ENCODE measurements at regions not wholly inside any gene's neighbourhood (a gene's known extent, or its start where the extent isn't known, plus 50 kb on each side); places are given as distances from the start of the nearest gene placed in this dataset.
"Not testable (repeated sequence)": the region's sequence is repeated elsewhere in the genome, so short reads cannot be mapped to it uniquely, and the experiment has no call there.

DNA sequence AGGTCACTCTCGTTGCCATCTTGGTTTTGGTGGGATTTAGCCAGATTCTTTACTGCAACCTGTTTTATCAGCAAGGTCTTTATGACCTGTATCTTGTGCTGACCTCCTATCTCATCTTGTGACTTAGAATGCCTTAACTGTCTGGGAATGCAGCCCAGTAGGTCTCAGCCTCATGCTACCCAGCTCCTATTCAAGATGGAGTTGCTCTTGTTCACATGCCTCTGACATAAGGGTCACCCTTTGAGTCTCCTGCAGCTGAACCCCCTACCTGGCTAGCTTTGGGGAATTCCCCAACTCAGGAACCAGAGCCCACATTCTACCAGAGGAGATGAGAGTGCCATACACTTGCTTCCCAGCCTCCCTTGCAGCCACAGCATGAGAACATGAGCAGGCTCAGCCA lies 123.0 kb upstream of the ARHGEF3 start:
- not testable (repeated sequence) for DNase-seq (ENCODE audit: low read depth)

DNA sequence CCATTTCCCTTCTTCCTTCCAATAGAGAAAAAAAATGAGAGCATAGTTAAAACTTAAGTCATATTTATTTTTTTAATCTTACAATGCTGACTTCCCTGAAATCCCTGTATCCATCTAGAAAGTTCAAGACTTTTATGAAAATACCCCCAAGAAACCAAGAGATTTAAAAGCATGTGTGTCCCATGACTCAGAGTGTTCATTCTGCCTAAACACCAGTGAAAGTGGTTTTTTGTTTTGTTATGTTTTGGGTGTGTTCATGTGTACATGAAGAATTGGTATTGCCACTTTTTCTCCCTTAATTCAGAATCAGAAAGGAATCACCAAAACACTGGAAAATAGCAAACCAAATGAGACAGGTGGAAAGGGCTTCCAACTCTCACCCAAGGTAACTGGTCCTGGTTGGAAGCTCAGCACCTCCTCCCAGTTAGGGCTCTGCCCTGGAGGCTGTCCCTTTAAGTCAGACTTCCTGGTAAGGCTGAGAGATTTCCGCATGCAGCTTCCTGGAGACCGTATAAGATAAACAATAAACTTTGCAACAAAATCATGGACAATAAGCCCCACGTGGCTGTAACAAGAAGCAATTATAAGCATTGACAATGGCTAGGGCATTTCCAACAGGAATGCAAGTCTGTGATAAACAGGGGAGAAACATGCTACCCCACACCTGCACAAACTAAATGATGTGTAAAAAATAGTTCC lies 121.9 kb upstream of the ARHGEF3 start:
- no peak for DNase-seq (ENCODE audit: low read depth)

DNA sequence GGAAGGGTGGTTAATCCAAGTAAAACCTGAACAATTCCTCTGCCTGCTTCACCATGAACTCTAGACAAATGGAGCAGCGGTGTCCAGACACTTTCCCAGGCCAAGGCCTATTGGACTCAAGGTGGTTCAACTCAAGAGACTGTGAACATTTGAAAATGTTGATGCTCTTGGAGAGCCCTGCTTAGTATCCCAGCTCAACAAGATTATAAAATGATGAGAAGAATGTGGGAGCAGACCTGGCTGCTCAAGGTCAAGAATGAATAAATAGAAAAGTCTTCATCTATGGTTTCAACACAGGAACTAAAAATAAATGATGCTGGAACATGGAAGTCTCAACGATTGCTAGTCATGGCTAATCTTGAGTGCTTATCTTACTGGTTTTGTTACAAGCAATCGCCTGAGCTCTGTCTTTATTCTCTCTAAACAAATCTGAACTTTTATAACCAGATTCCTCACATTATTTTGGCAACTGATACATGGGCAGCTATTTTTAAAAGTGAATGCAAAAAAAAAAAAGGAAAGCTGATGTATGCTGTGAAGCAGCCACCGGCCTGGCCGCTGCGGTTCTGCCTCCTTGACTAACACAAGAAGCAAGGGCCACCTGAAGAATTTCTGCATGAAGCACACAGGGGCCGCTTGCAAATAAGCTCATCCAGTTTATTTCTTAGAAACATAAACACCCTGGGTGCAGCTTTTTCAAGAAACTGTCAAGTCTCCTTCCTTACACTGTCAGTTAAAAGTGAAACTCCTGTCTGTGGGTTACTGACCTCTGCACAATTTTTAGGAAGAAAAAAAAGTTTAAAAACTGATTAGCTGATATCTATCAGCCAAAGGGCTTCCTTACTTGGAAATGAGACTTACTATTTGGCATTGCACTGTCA lies 120.1 kb upstream of the ARHGEF3 start:
- no peak for DNase-seq (ENCODE audit: low read depth)

DNA sequence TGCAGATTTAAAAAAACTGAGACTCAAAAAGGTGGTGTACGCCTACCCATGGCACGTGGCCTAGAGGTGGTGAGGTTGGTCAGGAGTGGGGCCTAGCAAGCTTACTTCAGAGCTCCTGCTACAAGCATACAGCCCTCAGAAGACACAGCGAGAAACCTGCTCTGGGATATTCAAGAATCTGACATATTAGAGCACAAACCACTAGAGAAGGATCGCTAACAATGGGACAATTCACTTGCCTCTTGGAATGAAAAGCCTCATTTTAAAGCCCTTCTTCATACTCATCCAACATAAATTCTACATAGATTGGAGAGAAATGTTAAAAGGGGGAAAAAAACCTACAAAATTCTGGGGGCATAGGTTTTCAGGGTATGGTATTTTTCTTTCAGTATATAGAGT lies 118.0 kb upstream of the ARHGEF3 start:
- no peak for DNase-seq (ENCODE audit: low read depth)

DNA sequence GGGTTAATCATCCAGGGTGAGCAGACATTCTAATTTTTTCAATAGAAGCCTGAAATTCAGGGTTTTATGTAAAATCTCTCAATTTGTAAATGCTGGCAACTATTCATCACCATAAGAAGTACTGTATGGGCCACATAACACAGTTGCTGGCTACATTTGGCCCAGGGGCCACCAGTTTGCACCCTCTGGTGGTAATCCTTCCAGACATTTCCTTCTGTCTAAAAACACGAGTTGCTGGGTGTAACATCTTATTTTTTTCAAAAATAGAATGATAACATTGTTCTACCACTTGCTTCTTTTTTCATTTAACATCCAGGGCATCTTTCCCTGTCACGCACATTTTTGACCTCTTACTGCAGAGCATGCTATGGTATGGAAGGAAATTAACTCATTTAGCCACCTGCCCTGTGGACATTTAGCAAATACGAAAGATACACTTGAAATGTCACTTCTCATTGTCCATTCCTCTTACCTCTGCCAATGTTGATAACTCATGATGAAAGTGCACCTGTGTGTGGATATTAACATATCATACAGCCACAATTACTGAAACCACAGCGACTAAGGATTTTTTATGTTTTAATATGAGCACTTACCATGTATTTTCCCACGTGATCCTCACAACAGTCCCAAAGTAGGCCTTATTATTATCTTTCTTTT lies 117.5 kb upstream of the ARHGEF3 start:
- DNase-seq (ENCODE audit: low read depth): no peak

DNA sequence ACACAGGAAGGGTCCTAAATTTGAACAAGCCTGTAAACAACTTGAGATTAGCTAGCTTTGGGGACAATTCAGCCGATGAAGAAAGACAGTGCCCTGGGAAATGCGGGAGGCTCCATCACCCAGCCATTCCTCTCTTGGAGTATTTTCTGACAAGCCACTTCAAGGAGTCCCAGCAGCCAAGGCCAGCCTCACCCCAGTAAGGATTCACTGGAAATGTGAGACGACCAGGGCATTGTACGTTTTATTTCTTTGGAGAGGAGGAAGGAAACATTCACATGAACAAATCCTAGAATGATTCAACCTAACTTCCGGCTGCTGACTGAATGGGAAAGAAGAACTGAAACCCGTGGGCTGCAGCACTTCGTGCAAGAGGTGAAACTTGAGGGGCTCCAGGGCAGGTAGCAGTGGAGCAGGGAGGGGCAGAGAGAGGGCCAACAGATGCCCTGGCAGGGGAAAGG lies 116.4 kb upstream of the ARHGEF3 start:
- DNase-seq (ENCODE audit: low read depth): no peak

DNA sequence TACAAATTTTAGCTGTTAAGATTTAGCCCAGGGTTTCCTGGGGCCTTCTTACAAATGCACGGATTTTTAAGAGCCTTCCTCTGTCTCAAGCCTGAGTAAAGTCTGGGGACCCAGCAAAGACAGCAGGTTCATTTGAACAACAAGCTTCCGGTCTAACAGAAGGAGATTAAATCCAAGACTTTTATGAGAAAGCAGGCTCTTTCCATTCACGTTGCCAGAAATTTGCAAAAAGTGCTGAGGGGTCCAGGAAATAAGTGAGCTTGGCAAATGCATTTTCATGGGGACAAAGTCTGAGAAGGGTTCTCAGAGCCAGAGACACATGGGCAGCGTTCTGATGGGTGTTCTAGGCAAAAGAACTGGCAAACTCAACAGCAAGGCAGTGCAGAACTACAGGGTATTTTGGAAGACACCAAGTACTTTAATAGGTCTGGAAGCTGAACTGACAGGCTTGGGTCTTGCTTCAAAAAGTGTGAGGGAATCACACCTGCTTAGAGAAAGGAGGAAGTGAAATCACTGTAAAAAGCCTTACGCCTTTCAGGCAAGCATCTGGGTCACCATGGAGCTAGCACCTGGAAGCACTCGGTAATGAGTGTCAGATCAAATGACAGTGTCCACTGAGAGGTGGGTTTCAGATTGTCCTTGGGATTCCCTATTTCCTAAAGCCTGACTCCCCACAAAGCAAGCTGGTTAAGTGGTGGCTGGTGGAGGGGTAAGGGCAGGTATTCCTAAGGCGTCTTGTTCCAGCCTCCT lies 115.8 kb upstream of the ARHGEF3 start:
- DNase-seq (ENCODE audit: low read depth): no peak

DNA sequence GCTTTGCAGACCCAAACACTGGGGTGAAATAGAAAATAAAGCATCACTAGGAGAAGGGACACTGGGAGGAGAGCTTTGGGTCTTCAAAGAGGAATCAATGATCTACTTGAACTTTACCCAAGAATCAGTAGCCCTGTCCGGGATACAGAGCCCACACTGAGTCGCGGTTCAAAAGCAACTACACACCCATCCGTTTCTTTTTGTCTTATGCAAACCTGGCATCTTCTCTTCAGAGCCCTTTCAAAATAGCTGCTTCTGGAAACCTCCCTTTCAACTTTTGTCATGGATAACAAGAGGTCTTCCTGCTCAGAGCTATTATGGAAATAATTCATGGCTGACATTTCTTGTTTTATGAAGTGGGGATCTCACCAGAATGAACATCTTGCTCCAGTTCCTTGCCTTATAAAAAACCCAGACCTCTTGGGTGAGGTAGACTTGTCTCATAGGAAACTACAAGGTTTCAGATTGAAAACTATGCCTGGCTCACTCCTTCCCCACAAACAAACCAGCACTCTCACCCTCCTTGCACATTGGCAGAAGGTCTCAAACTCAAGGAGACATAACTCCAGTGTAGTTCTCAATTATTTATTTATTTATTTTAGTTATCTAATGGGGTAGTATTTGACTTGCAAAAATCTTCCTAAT lies 115.1 kb upstream of the ARHGEF3 start:
- DNase-seq (ENCODE audit: low read depth): no peak

DNA sequence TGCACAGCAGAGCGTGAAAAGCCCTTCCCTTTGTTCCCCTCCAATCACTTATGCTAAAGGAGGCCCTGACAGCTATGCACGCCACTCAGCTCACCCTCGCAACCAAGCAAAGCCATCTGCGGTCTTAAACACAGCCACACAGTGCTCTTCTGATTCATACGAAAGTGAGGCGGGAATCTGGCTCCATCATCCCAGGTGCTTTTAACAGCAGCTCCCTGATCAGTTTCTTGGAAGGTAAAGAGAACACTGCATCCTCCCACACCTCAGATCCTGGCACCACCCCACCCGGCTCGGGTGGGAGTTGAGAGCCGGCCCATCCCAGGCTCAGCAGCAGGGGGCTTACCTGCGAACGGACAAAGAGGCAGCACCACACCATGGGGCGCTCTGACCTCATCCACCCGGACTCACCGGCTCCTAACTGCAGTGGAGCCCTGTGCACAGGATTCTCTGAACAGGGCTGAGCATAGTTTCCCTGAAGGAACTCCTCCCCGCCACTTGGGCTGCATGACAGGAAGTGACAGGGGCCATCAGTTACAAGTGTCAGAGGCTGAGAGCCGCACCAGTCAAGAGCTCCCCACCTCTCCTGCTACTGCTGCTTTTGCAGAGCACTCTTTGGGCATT lies 114.3 kb upstream of the ARHGEF3 start:
- no peak for DNase-seq (ENCODE audit: low read depth)

DNA sequence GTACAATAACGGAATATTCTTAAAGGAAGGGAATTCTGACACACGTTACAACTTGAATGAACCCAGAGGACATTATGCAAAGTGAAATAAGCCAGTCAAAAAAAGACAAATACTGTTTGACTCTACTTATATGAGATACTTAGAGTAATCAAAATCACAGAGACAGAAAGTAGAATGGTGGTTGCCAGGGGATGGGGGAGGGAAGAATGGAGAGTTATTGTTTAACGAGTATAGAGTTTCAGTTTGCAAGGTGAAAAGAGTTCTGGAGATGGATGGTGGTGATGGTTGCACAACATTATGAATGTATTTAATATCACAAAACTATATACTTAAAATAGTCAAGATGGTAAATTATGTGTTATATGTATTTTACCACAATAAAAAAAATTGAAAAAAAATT lies 112.9 kb upstream of the ARHGEF3 start:
- DNase-seq (ENCODE audit: low read depth): no peak

DNA sequence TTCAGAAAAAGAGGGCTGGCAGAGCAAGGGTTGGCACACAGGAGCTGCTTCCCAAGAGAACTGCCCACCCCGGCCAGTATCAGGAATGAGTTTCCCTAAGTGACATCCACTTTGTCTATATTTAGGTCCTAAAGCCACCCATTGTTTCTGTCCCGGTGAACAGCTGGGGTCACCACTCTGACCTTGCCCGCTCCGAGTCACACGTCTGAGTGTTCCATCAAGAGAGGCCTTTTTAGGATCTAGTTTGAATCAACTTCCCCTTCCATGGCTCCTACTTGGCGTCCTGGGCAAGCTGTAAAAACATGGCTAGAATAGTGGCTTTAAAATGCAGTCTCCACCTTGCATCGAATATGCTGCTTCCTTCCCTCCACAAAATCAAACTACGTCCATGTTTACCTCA lies 109.6 kb upstream of the ARHGEF3 start:
- DNase-seq (ENCODE audit: low read depth): no peak

DNA sequence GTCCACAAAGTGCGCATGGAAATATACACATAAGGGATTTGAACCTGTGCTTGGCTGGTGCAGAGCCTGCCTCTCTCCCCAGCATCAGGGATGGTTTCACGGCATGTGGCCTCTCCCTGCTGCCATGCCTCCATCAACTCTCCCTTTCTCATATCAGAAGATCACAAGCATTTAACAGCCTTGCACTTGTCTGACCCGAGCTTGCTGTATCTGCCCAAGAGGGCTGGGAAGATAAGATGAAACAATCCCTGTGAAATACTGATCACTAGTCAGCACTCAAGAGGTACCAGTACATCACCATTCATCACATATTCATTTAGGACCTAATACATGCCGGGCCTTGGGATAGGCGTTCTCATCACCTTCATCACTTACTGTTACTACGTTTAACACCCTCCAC lies 107.6 kb upstream of the ARHGEF3 start:
- DNase-seq (ENCODE audit: low read depth): no peak

DNA sequence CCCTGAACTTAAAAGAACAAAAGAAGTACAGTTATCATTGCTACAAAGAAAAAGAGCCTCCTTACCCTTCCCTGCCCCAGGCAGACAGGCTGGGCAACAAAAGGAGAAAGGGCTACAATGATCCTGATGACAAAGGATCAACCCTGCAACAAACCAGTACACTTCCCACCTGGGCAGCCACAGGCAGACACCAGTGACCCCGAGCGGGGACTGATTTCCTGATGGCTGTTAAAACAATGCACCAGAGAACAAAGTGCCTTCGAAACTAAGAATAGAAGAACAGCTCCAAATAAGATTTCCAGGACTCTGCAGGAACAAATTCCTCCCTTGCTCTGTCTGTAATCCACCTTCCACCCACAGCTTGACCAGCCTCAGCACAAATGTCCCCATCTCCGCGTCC lies 106.3 kb upstream of the ARHGEF3 start:
- no peak for DNase-seq (ENCODE audit: low read depth)

DNA sequence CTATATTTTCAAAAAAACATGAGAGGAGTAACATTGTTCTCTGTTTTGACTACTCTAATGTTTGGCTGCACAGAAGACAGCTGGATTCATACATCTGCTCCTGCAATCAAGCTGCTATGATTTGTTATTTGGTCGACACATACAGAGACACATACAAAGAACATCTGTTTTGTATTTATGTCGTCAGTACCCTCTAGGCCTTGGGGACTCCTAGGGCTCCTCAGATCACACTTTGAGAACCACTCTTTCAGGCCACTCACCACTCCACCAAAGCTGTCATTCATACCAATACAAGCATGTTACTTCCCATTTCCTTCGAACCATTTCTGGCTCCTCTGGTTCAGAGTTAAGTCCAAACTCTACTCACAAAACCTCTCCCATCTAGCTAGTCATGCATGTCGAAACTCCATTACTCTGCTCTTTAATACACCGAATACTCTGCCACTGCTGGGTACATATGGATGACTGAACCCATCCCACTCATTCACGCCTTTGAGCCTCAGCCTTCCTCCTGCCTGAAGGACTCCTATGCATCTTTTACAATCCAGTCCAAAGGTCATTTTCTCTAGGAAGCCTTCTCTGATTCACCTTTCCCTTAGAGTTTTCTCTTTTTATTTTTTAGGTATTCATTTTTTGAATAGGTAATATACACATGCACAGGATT lies 102.9 kb upstream of the ARHGEF3 start:
- no peak for DNase-seq (ENCODE audit: low read depth)

DNA sequence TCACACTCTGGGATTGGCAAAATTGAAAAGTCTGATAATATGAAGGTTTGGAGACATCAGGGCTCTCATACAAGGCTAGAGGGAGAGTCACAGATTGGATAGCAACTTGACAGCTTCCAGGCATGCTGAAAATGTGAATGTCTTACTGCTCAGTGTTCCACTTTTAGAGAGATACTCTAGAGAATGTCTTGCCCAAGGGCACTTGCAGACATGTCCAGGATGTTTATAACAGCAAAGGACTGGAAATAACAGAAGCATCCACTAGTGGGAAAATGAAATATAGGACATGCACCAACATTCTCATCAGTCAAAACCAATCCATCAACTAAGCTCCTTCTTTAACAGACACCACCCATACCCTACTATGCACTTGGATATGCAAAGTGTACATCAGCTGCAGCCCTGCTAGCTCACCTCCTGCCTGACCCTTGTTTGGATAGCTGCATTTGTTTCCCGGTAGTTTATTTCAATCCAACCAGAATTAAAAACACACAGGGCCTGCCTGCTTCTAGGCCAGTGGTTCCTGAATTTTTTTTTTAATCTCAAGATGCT lies 101.6 kb upstream of the ARHGEF3 start:
- no peak for DNase-seq (ENCODE audit: low read depth)

DNA sequence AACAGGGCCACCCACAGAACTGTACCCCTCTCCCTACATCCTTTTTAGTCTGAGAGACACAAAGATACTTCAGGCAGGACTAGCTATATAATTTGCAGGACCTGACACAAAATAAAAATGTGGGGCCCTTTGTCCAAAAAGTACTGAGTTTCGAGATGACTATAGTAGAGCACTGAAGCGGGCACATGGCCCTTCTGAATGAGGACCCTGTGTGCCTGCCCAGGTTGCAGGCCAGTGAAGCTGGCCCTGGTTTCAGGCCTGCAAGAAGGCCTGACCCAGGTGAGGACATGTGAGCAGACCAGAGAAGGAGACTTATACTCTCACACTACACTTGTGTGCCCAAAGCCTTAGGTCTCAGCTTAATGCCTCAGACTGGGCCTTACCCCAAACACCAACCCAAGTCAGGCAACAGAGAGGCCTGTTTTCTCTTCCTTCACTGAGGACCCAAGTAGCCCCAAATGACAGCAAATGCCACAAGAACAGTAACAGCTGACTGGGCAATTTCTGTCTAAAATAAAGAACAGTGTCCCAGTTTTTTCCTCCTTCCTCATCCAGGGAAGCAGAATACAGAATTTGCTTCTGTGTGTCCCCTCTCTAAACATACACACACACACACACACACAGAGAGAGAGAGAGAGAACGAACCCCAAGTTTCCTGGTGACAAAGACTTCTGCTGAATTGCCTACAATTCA lies 100.9 kb upstream of the ARHGEF3 start:
- DNase-seq (ENCODE audit: low read depth): no peak

DNA sequence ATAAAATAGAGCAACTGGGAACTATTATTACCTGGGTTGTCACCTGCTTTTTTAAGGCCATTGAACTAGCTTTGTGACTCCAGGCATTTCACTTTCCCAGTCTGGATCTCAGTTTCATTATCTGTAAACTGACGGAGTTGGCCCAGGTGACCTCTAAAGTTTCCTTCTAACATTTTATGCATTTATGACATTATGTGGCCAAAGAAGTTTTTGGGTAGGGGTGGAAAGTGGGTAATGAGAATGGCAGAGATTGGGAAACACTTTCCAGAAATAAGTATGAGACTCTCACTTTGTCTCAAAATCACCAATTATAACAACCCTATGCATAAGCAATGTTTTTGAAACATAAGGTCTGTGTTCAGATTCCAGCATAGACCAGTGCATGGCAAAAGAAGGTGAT lies 99.1 kb upstream of the ARHGEF3 start:
- no peak for DNase-seq (ENCODE audit: low read depth)

DNA sequence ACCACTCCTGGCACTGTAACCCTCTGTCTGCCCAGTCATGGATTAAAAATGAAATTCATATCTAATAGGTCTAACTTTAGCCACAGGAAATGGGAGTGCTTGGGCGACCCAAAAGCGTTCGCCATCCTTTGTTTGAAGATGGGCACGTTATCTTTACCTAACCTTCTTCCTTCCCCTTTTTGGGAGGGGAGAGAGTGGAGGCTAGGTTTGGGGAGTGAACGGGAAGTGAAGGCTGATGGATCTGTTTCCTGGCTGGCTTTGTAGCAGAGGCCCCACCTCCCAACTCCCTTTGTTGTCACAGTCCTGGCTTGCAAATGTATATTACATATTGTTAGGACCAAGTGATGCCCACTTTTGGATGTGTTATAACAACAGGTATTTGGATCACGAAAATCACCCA lies 98.1 kb upstream of the ARHGEF3 start:
- DNase-seq (ENCODE audit: low read depth): no peak

DNA sequence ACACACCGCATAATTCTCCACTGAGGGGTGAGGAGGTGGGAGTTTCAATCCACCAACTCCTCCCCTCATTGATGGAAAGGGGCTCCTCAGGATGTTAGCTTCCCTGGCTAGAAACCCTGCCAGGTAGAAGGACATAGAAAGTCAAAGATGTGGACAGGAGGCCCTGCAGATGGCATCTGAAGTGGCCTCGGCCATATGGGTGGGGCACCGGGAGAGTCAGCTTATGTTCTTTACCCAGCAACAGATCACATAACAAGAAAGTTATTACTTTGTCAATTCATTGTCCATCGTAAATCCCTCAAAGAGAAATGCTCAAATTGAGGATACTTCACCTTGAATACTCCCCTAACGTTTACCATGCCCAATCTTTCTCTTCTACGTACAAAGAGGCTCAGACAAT lies 97.3 kb upstream of the ARHGEF3 start:
- no peak for DNase-seq (ENCODE audit: low read depth)

DNA sequence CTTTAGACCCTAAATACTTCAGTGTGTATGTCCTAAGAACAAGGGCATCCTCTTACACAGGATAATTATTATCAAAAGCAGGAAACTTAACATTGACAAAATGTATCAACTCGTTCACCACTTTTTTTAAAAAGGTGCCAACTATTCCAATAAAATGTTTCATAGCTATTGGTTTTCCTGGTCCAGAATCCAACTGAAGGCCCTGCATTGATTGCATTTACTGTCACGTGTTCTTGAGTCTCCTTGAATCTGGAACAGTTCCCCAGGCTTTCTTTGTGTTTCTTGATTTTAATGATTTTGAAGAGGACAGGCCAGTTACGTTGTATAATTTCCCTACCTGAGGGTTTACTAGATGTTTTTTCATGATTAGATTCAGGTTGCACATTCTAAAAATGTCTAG lies 94.6 kb upstream of the ARHGEF3 start:
- no peak for DNase-seq (ENCODE audit: low read depth)

All from HS-5 (cell line).